Central memory CD8-positive, alpha-beta T cell (primary cell): ENCODE measurements at regions not wholly inside any gene's neighbourhood (a gene's known extent, or its start where the extent isn't known, plus 50 kb on each side); places are given as distances from the start of the nearest gene placed in this dataset.

Experiments used
- ATAC-seq: fragments of 150-1000 bp; cut with Tn5 transposase; replicated peaks from 2 replicates; pipeline ENCODE4 v1.10.0; 2022; ENCODE audit warnings: mild to moderate bottlenecking, moderate FRiP score, moderate number of reproducible peaks; ENCODE audit not compliant: poor library complexity, severe bottlenecking; ENCODE audit errors: extremely low read depth
- DNase-seq, 2 donors: peaks; one replicate each; pipeline ENCODE4 v3.0.0; 2021; ENCODE audit warnings: low spot score in 2 of 2
- H3K27ac Mint-ChIP-seq: one replicate; pipeline ENCODE4 v1.8.0; 2022; ENCODE audit warnings: low read depth, mild to moderate bottlenecking, moderate library complexity, mixed read lengths
- H3K27me3 Mint-ChIP-seq: one replicate; pipeline ENCODE4 v1.8.0; 2022; ENCODE audit warnings: mixed read lengths
- H3K36me3 Mint-ChIP-seq: one replicate; pipeline ENCODE4 v1.8.0; 2022; ENCODE audit warnings: mild to moderate bottlenecking, moderate library complexity, mixed read lengths; ENCODE audit not compliant: insufficient read depth
- H3K4me1 Mint-ChIP-seq: one replicate; pipeline ENCODE4 v1.8.0; 2022; ENCODE audit warnings: mixed read lengths
- H3K4me3 Mint-ChIP-seq: one replicate; pipeline ENCODE4 v1.8.0; 2022; ENCODE audit warnings: mild to moderate bottlenecking, moderate library complexity, mixed read lengths
- H3K9me3 Mint-ChIP-seq: one replicate; pipeline ENCODE4 v1.8.0; 2022; ENCODE audit warnings: mixed read lengths

DNA sequence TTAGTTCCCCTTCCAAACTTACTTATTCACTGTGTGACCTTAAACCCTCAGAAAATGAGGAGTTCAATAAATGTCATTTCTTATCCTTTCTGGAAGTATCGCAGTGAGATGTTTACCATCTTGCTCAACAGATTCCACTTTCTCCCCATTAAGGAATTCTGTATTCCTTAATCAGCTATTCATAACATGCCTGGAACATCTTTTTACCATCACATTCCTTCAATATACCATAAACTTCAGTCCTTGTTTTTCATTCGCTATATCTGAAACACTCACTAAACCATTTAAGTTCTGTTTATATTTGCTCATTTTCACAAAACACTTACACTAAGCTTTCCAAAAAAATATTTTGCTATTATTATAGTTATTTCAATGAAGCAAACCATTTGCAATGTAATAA, 1158.6 kb downstream of the CDH12 start:
- Mint-ChIP-seq H3K9me3 (peaks cover 13% of the 10 kb centered on the region), H3K27ac (no peak overlapping the region), H3K36me3 (peaks cover 2% of the 10 kb centered on the region), H3K4me1 (no peaks in the 10 kb centered on the region), H3K27me3 (no peaks in the 10 kb centered on the region), H3K4me3 (no peak overlapping the region)
- no peak for ATAC-seq
- no peak for DNase-seq

DNA sequence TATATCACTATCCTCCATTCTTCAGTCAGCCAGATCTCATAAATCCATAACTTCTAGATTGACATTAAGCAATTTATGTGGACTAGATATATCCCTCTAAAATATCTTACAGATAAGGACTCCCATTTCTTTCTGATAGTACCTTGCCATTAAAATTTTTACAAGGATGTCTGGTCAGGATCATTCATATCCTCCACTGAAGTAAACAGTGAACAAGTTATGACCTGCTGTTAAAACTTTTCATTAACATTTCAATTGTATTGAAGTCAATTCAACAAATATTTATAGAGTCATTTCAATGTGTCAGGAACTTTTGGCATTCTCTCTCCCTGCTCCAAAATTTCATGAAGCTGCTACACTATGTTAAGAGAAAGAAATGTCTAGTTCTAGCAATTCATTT, 1159.6 kb downstream of the CDH12 start:
- Mint-ChIP-seq H3K27me3 (no peaks in the 10 kb centered on the region), H3K4me1 (no peaks in the 10 kb centered on the region), H3K27ac (no peak overlapping the region), H3K36me3 (no peaks in the 10 kb centered on the region), H3K4me3 (no peak overlapping the region), H3K9me3 (peaks cover 9% of the 10 kb centered on the region)
- ATAC-seq (no peak), DNase-seq (no peak)

DNA sequence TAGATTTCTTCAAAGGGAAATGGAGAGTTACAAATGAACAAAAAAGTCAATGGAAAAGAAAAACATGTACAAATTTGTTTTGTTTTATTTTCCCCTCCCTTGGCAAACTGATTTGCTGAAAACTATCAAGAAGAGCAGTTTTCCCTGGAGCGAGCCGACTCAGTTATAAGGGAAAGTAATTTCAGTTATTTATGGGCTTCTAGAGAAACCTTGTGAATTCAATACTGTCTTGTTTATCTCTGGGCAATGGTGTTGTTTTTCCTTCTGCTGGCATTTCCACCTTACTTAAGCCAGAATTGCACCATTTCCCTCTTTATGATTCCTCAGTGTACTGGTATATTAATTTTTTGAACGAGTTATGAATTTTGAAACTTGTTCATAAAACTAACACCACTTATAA, 1163.6 kb downstream of the CDH12 start:
- DNase-seq (no peak), ATAC-seq (no peak)
- H3K4me3 Mint-ChIP-seq, result no peak overlapping the region
- no peak overlapping the region for H3K27ac Mint-ChIP-seq
- no peaks in the 10 kb centered on the region for H3K27me3 Mint-ChIP-seq
- H3K9me3 Mint-ChIP-seq, result peaks cover 7% of the 10 kb centered on the region
- peaks cover 2% of the 10 kb centered on the region for H3K36me3 Mint-ChIP-seq
- no peaks in the 10 kb centered on the region for H3K4me1 Mint-ChIP-seq

DNA sequence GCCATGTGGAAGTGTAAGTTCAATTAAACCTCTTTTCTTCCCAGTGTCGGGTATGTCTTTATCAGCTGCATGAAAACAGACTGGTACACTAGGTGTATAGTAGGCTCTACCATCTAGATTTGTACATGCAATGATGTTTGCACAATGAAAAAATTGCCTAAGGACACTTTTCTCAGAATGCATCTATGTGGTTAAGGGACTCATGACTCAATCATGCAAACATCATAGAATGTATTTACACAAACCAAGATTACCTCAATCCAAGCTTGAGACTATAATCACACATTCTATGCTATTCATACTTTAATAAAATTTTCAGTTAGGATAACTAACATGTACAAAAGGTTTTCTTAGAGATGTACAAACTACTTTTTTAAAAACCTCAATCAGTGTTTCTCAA, 1164.5 kb downstream of the CDH12 start:
- ATAC-seq (no peak), DNase-seq (no peak)
- H3K27ac Mint-ChIP-seq, result no peak overlapping the region
- no peaks in the 10 kb centered on the region for H3K27me3 Mint-ChIP-seq
- H3K4me3 Mint-ChIP-seq, result no peak overlapping the region
- no peaks in the 10 kb centered on the region for H3K9me3 Mint-ChIP-seq
- H3K36me3 Mint-ChIP-seq, result peaks cover 2% of the 10 kb centered on the region
- no peaks in the 10 kb centered on the region for H3K4me1 Mint-ChIP-seq

DNA sequence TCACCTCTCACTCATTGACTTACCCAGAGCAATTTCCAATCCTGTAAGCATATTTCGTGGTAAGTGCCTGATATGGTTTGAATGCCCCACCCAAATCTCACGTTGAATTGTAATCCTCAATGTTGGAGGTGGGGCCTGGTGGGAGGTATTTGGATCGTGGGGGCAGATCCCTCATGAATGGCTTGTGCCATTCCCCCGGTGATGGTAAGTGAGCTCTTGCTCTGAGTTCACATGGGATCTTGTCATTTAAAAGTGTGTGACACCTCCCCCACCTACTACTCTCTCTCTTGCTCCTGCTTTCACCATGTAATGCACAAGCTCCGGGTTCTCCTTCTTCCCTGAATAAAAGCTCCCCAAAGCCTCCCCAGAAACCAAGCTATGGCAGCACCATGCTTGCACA, 1165.5 kb downstream of the CDH12 start:
- DNase-seq, result no peak
- ATAC-seq, result no peak
- no peaks in the 10 kb centered on the region for H3K4me1 Mint-ChIP-seq
- H3K4me3 Mint-ChIP-seq, result no peak overlapping the region
- peaks cover 2% of the 10 kb centered on the region for H3K36me3 Mint-ChIP-seq
- no peaks in the 10 kb centered on the region for H3K9me3 Mint-ChIP-seq
- no peaks in the 10 kb centered on the region for H3K27me3 Mint-ChIP-seq
- no peak overlapping the region for H3K27ac Mint-ChIP-seq

DNA sequence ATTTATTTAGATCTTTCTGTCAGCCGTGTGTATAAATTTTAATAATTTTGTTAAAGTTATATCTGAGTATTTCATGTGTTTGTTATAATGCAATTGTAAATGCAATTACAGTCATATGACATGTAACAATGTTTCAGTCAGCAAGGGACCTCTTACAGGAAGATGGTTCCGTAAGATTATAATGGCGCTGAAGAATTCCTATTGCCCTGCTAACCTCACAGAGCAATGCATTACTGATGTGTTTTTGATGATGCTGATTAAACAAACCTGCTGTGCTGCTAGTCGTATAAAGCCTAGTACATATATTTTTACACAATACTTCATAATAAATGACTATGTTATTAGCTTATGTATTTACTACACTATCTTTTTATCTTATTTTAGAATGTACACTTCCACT, 1166.4 kb downstream of the CDH12 start:
- Mint-ChIP-seq H3K4me3 (no peak overlapping the region), H3K36me3 (peaks cover 2% of the 10 kb centered on the region), H3K9me3 (no peaks in the 10 kb centered on the region), H3K27ac (no peak overlapping the region), H3K4me1 (no peaks in the 10 kb centered on the region), H3K27me3 (no peaks in the 10 kb centered on the region)
- ATAC-seq, result no peak
- no peak for DNase-seq

DNA sequence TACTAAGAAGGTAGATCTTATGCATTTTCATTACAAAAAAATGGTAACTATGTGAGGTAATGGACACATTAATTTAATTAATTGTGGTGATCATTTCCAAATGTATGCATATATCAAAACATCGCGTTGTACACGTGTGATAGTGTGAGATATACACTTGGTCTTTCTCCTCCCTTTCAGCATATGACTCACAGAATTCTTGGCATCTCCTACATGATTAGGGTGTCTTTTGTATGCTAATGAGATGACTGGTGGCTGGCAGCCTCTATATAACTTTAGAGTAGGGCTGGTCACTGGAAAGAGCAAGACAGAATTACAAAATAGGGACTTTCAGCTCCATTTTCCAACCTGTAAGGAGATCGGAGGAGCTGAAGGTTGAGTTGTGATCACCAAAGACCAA, 1167.6 kb downstream of the CDH12 start:
- H3K36me3 Mint-ChIP-seq, result peaks cover 2% of the 10 kb centered on the region
- no peaks in the 10 kb centered on the region for H3K4me1 Mint-ChIP-seq
- ATAC-seq (no peak), DNase-seq (no peak)
- no peaks in the 10 kb centered on the region for H3K9me3 Mint-ChIP-seq
- no peak overlapping the region for H3K27ac Mint-ChIP-seq
- H3K27me3 Mint-ChIP-seq, result no peaks in the 10 kb centered on the region
- no peak overlapping the region for H3K4me3 Mint-ChIP-seq

DNA sequence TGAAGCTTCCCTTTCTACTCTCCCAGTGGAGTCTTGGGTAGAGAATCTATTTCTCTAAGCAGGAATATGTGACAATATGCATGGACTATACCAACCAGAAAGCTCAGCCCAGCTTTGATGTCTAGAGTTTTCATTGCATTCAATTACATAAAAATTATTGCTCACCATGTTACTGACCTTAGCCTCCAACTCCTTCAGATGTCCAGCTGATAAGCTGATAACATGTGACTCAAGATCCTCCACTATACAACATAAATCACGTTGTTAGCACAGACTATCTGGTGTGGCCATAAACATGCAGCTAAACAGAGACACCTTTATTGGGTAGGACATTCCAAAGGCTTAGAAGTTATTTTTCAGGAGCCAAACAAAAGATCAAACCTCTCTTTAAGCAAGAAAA, 1168.2 kb downstream of the CDH12 start:
- Mint-ChIP-seq H3K9me3 (no peaks in the 10 kb centered on the region), H3K36me3 (peaks cover 2% of the 10 kb centered on the region), H3K27me3 (no peaks in the 10 kb centered on the region), H3K27ac (no peak overlapping the region), H3K4me3 (no peak overlapping the region), H3K4me1 (no peaks in the 10 kb centered on the region)
- no peak for DNase-seq
- ATAC-seq, result no peak

DNA sequence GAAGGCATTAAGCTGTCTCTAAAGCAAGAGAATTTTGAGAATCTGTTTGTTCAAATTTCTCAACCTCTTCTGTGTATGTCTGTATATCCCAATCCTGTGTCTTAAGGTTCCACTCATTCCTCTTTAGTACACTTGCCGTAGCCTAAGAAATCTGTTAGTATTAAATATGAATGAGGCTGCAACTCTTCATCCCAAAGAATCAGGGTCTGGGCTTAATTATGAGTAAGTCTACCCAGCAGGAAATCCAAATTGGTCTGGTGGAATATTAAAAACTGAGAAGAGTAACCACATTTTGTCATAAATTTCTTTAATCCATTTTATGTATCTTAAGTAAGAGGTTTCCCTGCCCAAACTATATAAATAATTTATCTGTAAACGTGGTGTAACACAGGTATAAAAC, 1171.2 kb downstream of the CDH12 start:
- H3K27me3 Mint-ChIP-seq, result no peaks in the 10 kb centered on the region
- peaks cover 11% of the 10 kb centered on the region for H3K9me3 Mint-ChIP-seq
- H3K4me3 Mint-ChIP-seq, result no peak overlapping the region
- H3K4me1 Mint-ChIP-seq, result no peaks in the 10 kb centered on the region
- H3K36me3 Mint-ChIP-seq, result peaks cover 2% of the 10 kb centered on the region
- DNase-seq (no peak), ATAC-seq (no peak)
- H3K27ac Mint-ChIP-seq, result no peak overlapping the region

DNA sequence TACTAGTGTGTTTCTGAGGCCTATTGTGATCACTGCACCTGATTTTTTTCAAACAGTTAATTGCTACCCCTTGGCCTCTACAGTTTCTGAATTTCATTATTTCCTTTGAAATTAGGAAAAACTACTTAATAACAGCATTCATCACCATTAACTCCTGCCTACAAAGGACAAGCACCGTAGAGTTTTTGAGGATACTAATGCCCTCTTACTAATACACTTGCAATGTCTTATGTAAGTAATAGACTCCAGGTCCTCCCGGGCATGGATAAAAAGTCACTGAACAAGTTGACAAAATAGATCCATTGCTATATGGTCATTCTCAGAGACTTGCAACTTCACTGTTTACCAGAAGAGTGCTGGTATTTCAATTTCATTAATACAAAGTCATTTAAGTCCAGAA, 1172.5 kb downstream of the CDH12 start:
- Mint-ChIP-seq H3K4me1 (no peaks in the 10 kb centered on the region), H3K4me3 (no peak overlapping the region), H3K27ac (no peak overlapping the region), H3K27me3 (no peaks in the 10 kb centered on the region), H3K36me3 (peaks cover 2% of the 10 kb centered on the region), H3K9me3 (peaks cover 11% of the 10 kb centered on the region)
- no peak for ATAC-seq
- DNase-seq, result no peak

DNA sequence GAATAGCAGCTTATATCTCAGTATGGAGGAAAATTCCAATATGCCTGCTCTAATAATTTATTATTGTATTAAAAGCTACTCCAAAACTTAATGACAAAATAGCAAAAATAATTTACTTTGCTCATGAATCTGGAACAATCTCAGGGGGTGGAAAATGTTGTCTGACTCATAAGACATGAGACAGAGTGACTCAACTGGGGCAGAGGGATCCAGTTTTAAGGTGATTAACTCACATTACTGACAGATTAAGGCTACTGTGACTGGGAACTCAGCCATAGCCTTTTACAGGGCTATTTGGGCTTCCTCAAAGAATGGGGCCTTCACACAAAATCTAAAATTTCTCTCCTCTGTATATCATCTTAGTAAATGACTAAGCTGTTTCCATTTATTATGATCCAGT, 1172.9 kb downstream of the CDH12 start:
- H3K27me3 Mint-ChIP-seq, result no peaks in the 10 kb centered on the region
- H3K4me1 Mint-ChIP-seq, result no peaks in the 10 kb centered on the region
- H3K4me3 Mint-ChIP-seq, result no peak overlapping the region
- H3K36me3 Mint-ChIP-seq, result peaks cover 2% of the 10 kb centered on the region
- H3K9me3 Mint-ChIP-seq, result peaks cover 11% of the 10 kb centered on the region
- no peak overlapping the region for H3K27ac Mint-ChIP-seq
- DNase-seq, result no peak
- ATAC-seq, result no peak

DNA sequence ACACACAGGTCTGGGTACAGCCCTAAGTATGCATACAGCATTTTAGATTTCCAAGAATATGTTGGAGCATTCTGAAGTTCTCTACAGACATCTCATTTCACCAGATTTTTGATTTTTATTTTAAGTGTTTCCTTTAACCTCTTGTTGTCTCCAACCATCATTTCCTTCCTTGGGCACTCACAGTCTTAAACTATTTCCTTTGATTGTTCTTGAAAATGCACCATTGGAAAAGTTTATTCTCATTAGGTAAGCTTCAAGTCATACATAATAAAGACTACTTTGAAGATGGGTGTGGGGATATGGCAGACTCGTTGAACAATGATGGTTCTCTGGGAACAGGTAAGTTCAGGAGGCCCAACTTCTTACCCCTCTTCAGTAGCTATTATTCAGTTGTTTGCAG, 1174.6 kb downstream of the CDH12 start:
- Mint-ChIP-seq H3K4me1 (no peaks in the 10 kb centered on the region), H3K36me3 (no peaks in the 10 kb centered on the region), H3K9me3 (peaks cover 11% of the 10 kb centered on the region), H3K4me3 (no peak overlapping the region), H3K27me3 (no peaks in the 10 kb centered on the region), H3K27ac (no peak overlapping the region)
- ATAC-seq, result no peak
- no peak for DNase-seq

DNA sequence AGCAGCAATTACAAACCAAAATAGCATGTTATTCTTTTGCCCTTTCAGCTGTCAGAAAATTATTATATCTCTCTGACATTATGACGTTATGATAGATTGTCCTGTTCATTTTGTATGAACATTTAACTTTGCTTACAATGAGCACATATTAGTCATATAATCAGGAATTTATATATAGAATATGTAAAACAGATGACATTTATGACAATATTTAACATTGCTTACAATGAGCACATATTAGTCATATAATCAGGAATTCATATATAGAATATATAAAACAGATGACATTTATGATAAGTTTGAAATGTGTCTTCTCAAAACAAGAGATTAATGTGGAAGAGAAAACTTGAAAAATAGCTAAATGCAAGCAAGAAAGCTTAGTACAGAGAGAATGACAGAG, 1180.2 kb downstream of the CDH12 start:
- DNase-seq, result no peak
- Mint-ChIP-seq H3K9me3 (peaks cover 15% of the 10 kb centered on the region), H3K36me3 (no peaks in the 10 kb centered on the region), H3K27me3 (no peaks in the 10 kb centered on the region), H3K4me3 (no peak overlapping the region), H3K27ac (no peak overlapping the region), H3K4me1 (no peaks in the 10 kb centered on the region)
- ATAC-seq, result no peak

DNA sequence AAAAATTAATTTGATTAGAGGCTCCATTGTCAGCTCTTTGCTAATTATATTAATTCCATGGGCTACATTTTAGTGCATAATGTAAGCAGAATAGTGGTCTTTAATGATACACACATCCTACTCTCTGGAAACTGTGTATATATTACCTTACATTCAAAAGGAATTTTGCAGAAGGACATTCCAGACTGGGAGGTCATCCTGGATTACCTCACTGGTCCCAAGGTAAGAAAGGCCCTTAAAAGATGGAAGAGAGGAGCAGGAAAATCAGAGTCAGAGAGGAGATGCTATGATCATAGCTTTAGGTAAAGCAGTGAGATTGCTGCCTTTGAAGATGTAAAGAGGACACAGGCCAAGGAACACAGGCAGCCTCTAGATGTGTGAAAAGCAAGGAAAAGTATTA, 1180.8 kb downstream of the CDH12 start:
- peaks cover 13% of the 10 kb centered on the region for H3K9me3 Mint-ChIP-seq
- no peaks in the 10 kb centered on the region for H3K4me1 Mint-ChIP-seq
- H3K36me3 Mint-ChIP-seq, result no peaks in the 10 kb centered on the region
- no peaks in the 10 kb centered on the region for H3K27me3 Mint-ChIP-seq
- no peak overlapping the region for H3K27ac Mint-ChIP-seq
- ATAC-seq, result no peak
- DNase-seq, result no peak
- no peak overlapping the region for H3K4me3 Mint-ChIP-seq
